H1 (cell line): ENCODE measurements at regions not wholly inside any gene's neighbourhood (a gene's known extent, or its start where the extent isn't known, plus 50 kb on each side); places are given as distances from the start of the nearest gene placed in this dataset.

Experiments used
- CTCF ChIA-PET: fragments of 300-600 bp; sonication (Branson Sonifier 250); formaldehyde crosslinking; loops from one replicate; lab custom pipeline; 2021; ENCODE audit not compliant: partially characterized antibody; lab: Charles Lee
- POLR2A ChIA-PET: fragments of 300-600 bp; sonication (Branson Sonifier 250); formaldehyde crosslinking; loops from one replicate; lab custom pipeline; 2021; ENCODE audit warnings: inconsistent platforms; ENCODE audit not compliant: partially characterized antibody; lab: Charles Lee
- DNase-seq, 2 experiments: peaks; one replicate each; pipeline versions ENCODE4 v3.0.0 to v3.0.0-alpha.2; 2010 to 2022; ENCODE audit warnings: low spot score in 2 of 2, low read depth in 1 of 2, mixed read lengths in 1 of 2
- FAIRE-seq: peaks from 2 replicates; lab custom pipeline; 2011; peaks lifted over from hg19 to GRCh38; lab: Jason Lieb, UNC
- H2AFZ ChIP-seq: 2 replicates; pipeline ENCODE4 v1.8.1; 2012; ENCODE audit warnings: low read length, inconsistent platforms
- H2AK5ac ChIP-seq: 2 replicates; pipeline ENCODE4 v1.6.1; 2013; ENCODE audit warnings: low read depth, low read length
- H2BK120ac ChIP-seq: replicated peaks from 2 replicates; pipeline ENCODE3; 2013; ENCODE audit warnings: low read depth, low read length, inconsistent platforms
- H2BK12ac ChIP-seq: 2 replicates; pipeline ENCODE4 v1.6.1; 2013; ENCODE audit warnings: low read depth, low read length
- H2BK15ac ChIP-seq: 2 replicates; pipeline ENCODE4 v1.6.1; 2013; ENCODE audit warnings: low read length
- H2BK20ac ChIP-seq: 2 replicates; pipeline ENCODE4 v1.6.1; 2013; ENCODE audit warnings: low read length
- H2BK5ac ChIP-seq: 2 replicates; pipeline ENCODE4 v1.6.1; 2013; ENCODE audit warnings: low read depth, low read length
- H3K14ac ChIP-seq: 2 replicates; pipeline ENCODE4 v1.6.1; 2013; ENCODE audit warnings: inconsistent platforms; ENCODE audit not compliant: insufficient read length
- H3K18ac ChIP-seq: 2 replicates; pipeline ENCODE4 v1.6.1; 2013; ENCODE audit warnings: low read length; ENCODE audit errors: extremely low read depth
- H3K23ac ChIP-seq: 2 replicates; pipeline ENCODE4 v1.6.1; 2013; ENCODE audit warnings: inconsistent platforms; ENCODE audit not compliant: insufficient read length
- H3K23me2 ChIP-seq: 2 replicates; pipeline ENCODE4 v1.6.1; 2013; ENCODE audit warnings: low read depth, low read length
- H3K27ac ChIP-seq: 2 replicates; pipeline ENCODE4 v1.6.1; 2011; ENCODE audit warnings: low read depth, low read length, inconsistent platforms
- H3K27me3 ChIP-seq, 4 experiments: replicated peaks in 1 of 4; 1 replicate in 1 of 4; 2 replicates in 3 of 4; pipeline versions ENCODE4 v1.6.1 to v1.8.1; 2011 to 2013; ENCODE audit warnings: low read length in 3 of 4, mild to moderate bottlenecking in 3 of 4, inconsistent platforms in 2 of 4, mixed read lengths in 2 of 4, moderate library complexity in 1 of 4; ENCODE audit not compliant: control insufficient read depth in 3 of 4, insufficient read depth in 3 of 4; ENCODE audit errors: extremely low read depth in 1 of 4
- H3K36me3 ChIP-seq, 4 experiments: 2 replicates each; pipeline versions ENCODE4 v1.6.1 to v1.8.1; 2011 to 2013; ENCODE audit warnings: mild to moderate bottlenecking in 4 of 4, low read length in 3 of 4, moderate library complexity in 2 of 4, control low read depth in 1 of 4, inconsistent platforms in 1 of 4; ENCODE audit not compliant: insufficient read depth in 4 of 4, control insufficient read depth in 2 of 4
- H3K4ac ChIP-seq: replicated peaks from 2 replicates; pipeline ENCODE3; 2013; ENCODE audit warnings: low read length, low read depth, mixed read lengths, inconsistent platforms; ENCODE audit not compliant: insufficient read length
- H3K4me1 ChIP-seq, 4 experiments: replicated peaks in 1 of 4; 1 replicate in 1 of 4; 2 replicates in 3 of 4; pipeline versions ENCODE4 v1.6.1 to v1.8.1; 2011 to 2013; ENCODE audit warnings: low read length in 3 of 4, inconsistent platforms in 2 of 4, mixed read lengths in 1 of 4; ENCODE audit not compliant: insufficient read depth in 4 of 4, control insufficient read depth in 3 of 4
- H3K4me2 ChIP-seq, 2 experiments: 2 replicates each; pipeline versions ENCODE4 v1.6.1 to v1.8.1; 2011 to 2013; ENCODE audit warnings: low read depth in 2 of 2, low read length in 2 of 2, control low read depth in 1 of 2, inconsistent platforms in 1 of 2, mild to moderate bottlenecking in 1 of 2; ENCODE audit not compliant: insufficient read depth in 1 of 2
- H3K4me3 ChIP-seq, 4 experiments: fragments of 200-600, 300-600 bp in 1 of 4; sonication (generic), shearing (Covaris generic), sonication (Bioruptor Twin) in 1 of 4; 2 replicates each; pipeline versions ENCODE4 v1.5.1 to v1.8.1; 2011 to 2016; ENCODE audit warnings: low read length in 4 of 4, low read depth in 3 of 4, control low read depth in 2 of 4, inconsistent platforms in 2 of 4, mild to moderate bottlenecking in 2 of 4, mixed read lengths in 1 of 4, moderate library complexity in 1 of 4; ENCODE audit not compliant: insufficient read depth in 2 of 4; ENCODE audit errors: extremely low read depth in 1 of 4
- H3K56ac ChIP-seq: replicated peaks from 2 replicates; pipeline ENCODE3; 2013; ENCODE audit warnings: low read depth, mild to moderate bottlenecking, mixed read lengths, low read length, inconsistent platforms; ENCODE audit not compliant: insufficient read length
- H3K79me1 ChIP-seq: 2 replicates; pipeline ENCODE4 v1.6.1; 2013; ENCODE audit warnings: low read depth, low read length, control low read depth
- H3K79me2 ChIP-seq, 2 experiments: 2 replicates each; pipeline versions ENCODE4 v1.6.1 to v1.8.1; 2012 to 2013; ENCODE audit warnings: low read length in 2 of 2, mild to moderate bottlenecking in 2 of 2, inconsistent platforms in 1 of 2; ENCODE audit not compliant: insufficient read depth in 2 of 2, control insufficient read depth in 1 of 2
- H3K9ac ChIP-seq, 4 experiments: replicated peaks in 1 of 4; 1 replicate in 1 of 4; 2 replicates in 3 of 4; pipeline versions ENCODE4 v1.6.1 to v1.8.1; 2011 to 2013; ENCODE audit warnings: low read depth in 3 of 4, low read length in 3 of 4, control low read depth in 2 of 4, mild to moderate bottlenecking in 2 of 4, moderate library complexity in 2 of 4, inconsistent platforms in 1 of 4; ENCODE audit errors: extremely low read depth in 1 of 4
- H3K9me3 ChIP-seq, 2 experiments: 2 replicates each; pipeline versions ENCODE4 v1.6.1 to v1.8.1; 2012 to 2013; ENCODE audit warnings: mild to moderate bottlenecking in 2 of 2, moderate library complexity in 2 of 2, control low read depth in 1 of 2, inconsistent platforms in 1 of 2, low read depth in 1 of 2, low read length in 1 of 2, mixed read lengths in 1 of 2; ENCODE audit not compliant: insufficient read depth in 2 of 2
- H4K20me1 ChIP-seq, 2 experiments: replicated peaks in 1 of 2; 2 replicates each; pipeline versions ENCODE3 to v1.8.1; 2011 to 2013; ENCODE audit warnings: inconsistent platforms in 2 of 2, low read length in 2 of 2, mild to moderate bottlenecking in 1 of 2; ENCODE audit not compliant: insufficient read depth in 2 of 2, control insufficient read depth in 1 of 2
- H4K5ac ChIP-seq: 2 replicates; pipeline ENCODE4 v1.6.1; 2013; ENCODE audit warnings: low read length, low read depth, mixed read lengths, inconsistent platforms; ENCODE audit not compliant: insufficient read length
- H4K8ac ChIP-seq: 2 replicates; pipeline ENCODE4 v1.8.0; 2013; ENCODE audit warnings: mild to moderate bottlenecking, moderate library complexity, low read length, inconsistent platforms; ENCODE audit not compliant: insufficient read depth; ENCODE audit errors: extremely low read depth
- H4K91ac ChIP-seq: replicated peaks from 2 replicates; pipeline ENCODE3; 2013; ENCODE audit warnings: low read length, mixed read lengths, inconsistent platforms; ENCODE audit not compliant: insufficient read length
- ATF3 ChIP-seq: IDR thresholded peaks from 2 replicates; pipeline ENCODE4 v1.6.1; 2011; ENCODE audit warnings: low read depth, mild to moderate bottlenecking, low read length; ENCODE audit not compliant: insufficient read depth
- CTCF ChIP-seq, 3 experiments: IDR thresholded peaks; 1 replicate in 2 of 3; 2 replicates in 1 of 3; pipeline versions ENCODE4 v1.5.1 to v1.6.1; 2011; ENCODE audit warnings: low read length in 3 of 3, mild to moderate bottlenecking in 3 of 3, inconsistent platforms in 2 of 3, low read depth in 1 of 3, moderate library complexity in 1 of 3; ENCODE audit not compliant: insufficient read depth in 1 of 3; ENCODE audit errors: control extremely low read depth in 1 of 3
- EZH2 ChIP-seq: fragments of 200-600 bp; sonication (generic); IDR thresholded peaks from 2 replicates; pipeline ENCODE4 v1.7.1; 2012; ENCODE audit warnings: low read depth, mild to moderate bottlenecking, moderate library complexity, low read length, inconsistent platforms; ENCODE audit not compliant: severe bottlenecking
- FOSL1 ChIP-seq: IDR thresholded peaks from 2 replicates; pipeline ENCODE4 v1.6.1; 2011; ENCODE audit warnings: mild to moderate bottlenecking, low read depth, low read length, moderate library complexity; ENCODE audit not compliant: insufficient read depth
- HDAC2 ChIP-seq, 2 experiments: fragments of 300-600 bp in 1 of 2; sonication (generic) in 1 of 2; IDR thresholded peaks; 2 replicates each; pipeline ENCODE4 v1.6.1; 2011 to 2012; ENCODE audit warnings: low read depth in 2 of 2, low read length in 2 of 2, mild to moderate bottlenecking in 2 of 2, moderate library complexity in 2 of 2, borderline replicate concordance in 1 of 2, inconsistent platforms in 1 of 2
- JUND ChIP-seq: IDR thresholded peaks from 2 replicates; pipeline ENCODE4 v1.6.1; 2011; ENCODE audit warnings: mild to moderate bottlenecking, improper control_type of control experiment, low read length
- KDM1A ChIP-seq: fragments of 200-600, 300-600 bp; sonication (generic); IDR thresholded peaks from 2 replicates; pipeline ENCODE4 v1.7.1; 2016; ENCODE audit warnings: mild to moderate bottlenecking, low read length, borderline replicate concordance
- MAFK ChIP-seq: IDR thresholded peaks from 2 replicates; pipeline ENCODE4 v1.6.1; 2012; ENCODE audit warnings: low read depth, mild to moderate bottlenecking, improper control_type of control experiment, low read length
- RBBP5 ChIP-seq: IDR thresholded peaks from 2 replicates; pipeline ENCODE4 v1.7.1; 2012; ENCODE audit warnings: low read depth, mild to moderate bottlenecking, inconsistent platforms, low read length, moderate library complexity, borderline replicate concordance
- SIX5 ChIP-seq: IDR thresholded peaks from 2 replicates; pipeline ENCODE4 v1.6.1; 2011; ENCODE audit warnings: mild to moderate bottlenecking, low read depth, low read length
- ZNF274 ChIP-seq: IDR thresholded peaks from 2 replicates; pipeline ENCODE4 v1.7.0; 2012; ENCODE audit warnings: low read length, borderline replicate concordance; ENCODE audit errors: extremely low read depth
- WGBS, 2 experiments: shearing (Covaris generic) in 1 of 2; methylation state at CpG; one replicate each; pipeline versions ENCODE4 v1.1.6 to v1.1.7; 2013 to 2015; ENCODE audit warnings: low lambda C conversion rate in 2 of 2, mixed read lengths in 2 of 2, inconsistent platforms in 1 of 2, low coverage in 1 of 2, missing lambda C conversion rate in 1 of 2; ENCODE audit not compliant: insufficient replicate concordance in 2 of 2, insufficient coverage in 1 of 2, insufficient read length in 1 of 2; ENCODE audit errors: extremely low coverage in 1 of 2, missing lambda C conversion rate in 1 of 2; 5-methylcytosine and 5-hydroxymethylcytosine counted together

DNA sequence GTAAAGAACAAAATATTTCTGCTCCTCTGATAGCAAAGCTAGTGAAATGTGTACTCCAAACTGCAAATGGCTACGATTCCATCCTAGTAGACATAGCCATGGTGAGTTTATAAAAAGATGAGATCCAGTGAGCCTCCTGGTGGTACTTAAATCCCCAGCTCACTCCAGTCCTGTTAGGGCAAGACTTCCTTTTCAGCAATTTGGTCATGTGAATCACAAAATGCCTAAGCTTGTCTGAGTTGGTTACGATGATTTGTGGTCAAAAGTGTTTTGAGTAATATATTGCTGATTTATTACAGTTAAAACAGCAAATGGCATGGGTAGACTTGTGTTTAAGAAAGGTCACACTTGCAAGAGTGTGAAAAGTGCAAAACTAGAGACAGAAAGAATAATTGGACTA is 102.7 kb upstream of the NAV3 start:
- POLR2A ChIA-PET, result no interaction called here
- H3K27me3 ChIP-seq, result no peaks in the 10 kb centered on the region
- no peak overlapping the region for H3K18ac ChIP-seq
- H3K27ac ChIP-seq, result no peak overlapping the region
- 97% methylated on average over 2 of the region's 2 CpGs; no CpG with 5 or more reads in 1 of the 2 experiments for WGBS, 2 experiments
- H4K91ac ChIP-seq, result no peak overlapping the region
- no peak overlapping the region for H4K5ac ChIP-seq
- no peaks in the 10 kb centered on the region for H4K20me1 ChIP-seq
- CTCF ChIA-PET, result interaction anchor here (0.6 to 2.4 kb wide), 5 partner anchors 9 to 285 kb away, joined by 3 to 30 read pairs (median 3); no protein-coding TSS in a partner anchor
- no peak overlapping the region for H3K4me2 ChIP-seq
- no peak overlapping the region for H2BK5ac ChIP-seq
- no peak overlapping the region for H4K8ac ChIP-seq
- H3K79me2 ChIP-seq, result no peaks in the 10 kb centered on the region
- H3K4me3 ChIP-seq, result no peak overlapping the region
- FAIRE-seq (no peak), DNase-seq (no peak)
- no peak overlapping the region for H2BK20ac ChIP-seq
- H3K9ac ChIP-seq, result no peak overlapping the region
- no peaks in the 10 kb centered on the region for H3K4me1 ChIP-seq
- H3K23me2 ChIP-seq, result no peaks in the 10 kb centered on the region
- H3K9me3 ChIP-seq, result no peaks in the 10 kb centered on the region
- no peaks in the 10 kb centered on the region for H3K79me1 ChIP-seq
- no peak overlapping the region for H3K23ac ChIP-seq
- H2BK15ac ChIP-seq, result no peak overlapping the region
- H3K14ac ChIP-seq, result no peak overlapping the region
- no peak overlapping the region for H2AK5ac ChIP-seq
- H2AFZ ChIP-seq, result no peak overlapping the region
- H2BK120ac ChIP-seq, result no peak overlapping the region
- H3K4ac ChIP-seq, result no peak overlapping the region
- H3K56ac ChIP-seq, result no peak overlapping the region
- H2BK12ac ChIP-seq, result no peak overlapping the region
- H3K36me3 ChIP-seq, result no peaks in the 10 kb centered on the region
- TF ChIP-seq KDM1A, result no peak
- no peak for TF ChIP-seq HDAC2 (IDR thresholded peaks at IDR 0.05; ENCODE audit: borderline replicate concordance in 1 of 2, low read depth in 2 of 2, low read length in 2 of 2)
- no peak for TF ChIP-seq RBBP5
- TF ChIP-seq CTCF (IDR thresholded peaks at IDR 0.05; ENCODE audit: control extremely low read depth in 1 of 3, insufficient read depth in 1 of 3, low read depth in 1 of 3, low read length in 3 of 3), result no peak
- no peak for TF ChIP-seq EZH2
- TF ChIP-seq JUND, result no peak
- TF ChIP-seq ZNF274, result no peak
- TF ChIP-seq MAFK, result no peak
- no peak for TF ChIP-seq ATF3
- no peak for TF ChIP-seq FOSL1
- no peak for TF ChIP-seq SIX5
